KBM-7 (cell line): ENCODE measurements at regions not wholly inside any gene's neighbourhood (a gene's known extent, or its start where the extent isn't known, plus 50 kb on each side); places are given as distances from the start of the nearest gene placed in this dataset.
"Not testable (repeated sequence)": the region's sequence is repeated elsewhere in the genome, so short reads cannot be mapped to it uniquely, and the experiment has no call there.

Experiments
- DNase-seq: peaks from one replicate; pipeline ENCODE4 v3.0.0-alpha.2; 2015
- in situ Hi-C: fragments of 300-500 bp; cut with MboI; formaldehyde crosslinking; loops from 2 replicates; pipeline ENCODE4 v1.14.3; 2020; ENCODE audit warnings: low sequenced_read_pairs, low pct_unique_long_range_greater_than_20kb, mixed read lengths

DNA sequence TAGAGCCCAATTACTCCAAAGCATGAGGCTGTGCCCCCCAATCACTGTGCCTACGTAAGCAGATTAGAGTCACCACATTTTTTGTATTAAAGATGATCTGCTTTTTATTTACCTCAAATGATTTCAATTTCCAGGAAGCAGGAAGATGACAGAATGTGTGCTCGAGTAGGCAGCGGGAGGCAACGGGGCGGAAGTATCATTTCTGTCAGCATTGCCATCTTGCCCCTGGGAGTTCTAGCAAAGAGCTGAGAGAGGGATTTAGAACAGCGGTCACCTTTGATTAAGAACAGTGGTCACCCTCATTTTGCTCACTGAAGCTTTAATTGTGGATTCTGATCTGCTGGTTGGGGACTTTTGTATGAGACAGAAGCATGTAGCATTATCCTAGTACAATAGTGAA lies 117.1 kb upstream of the FAM13C start:
- no peak for DNase-seq
- in situ Hi-C loops: no loop called here

DNA sequence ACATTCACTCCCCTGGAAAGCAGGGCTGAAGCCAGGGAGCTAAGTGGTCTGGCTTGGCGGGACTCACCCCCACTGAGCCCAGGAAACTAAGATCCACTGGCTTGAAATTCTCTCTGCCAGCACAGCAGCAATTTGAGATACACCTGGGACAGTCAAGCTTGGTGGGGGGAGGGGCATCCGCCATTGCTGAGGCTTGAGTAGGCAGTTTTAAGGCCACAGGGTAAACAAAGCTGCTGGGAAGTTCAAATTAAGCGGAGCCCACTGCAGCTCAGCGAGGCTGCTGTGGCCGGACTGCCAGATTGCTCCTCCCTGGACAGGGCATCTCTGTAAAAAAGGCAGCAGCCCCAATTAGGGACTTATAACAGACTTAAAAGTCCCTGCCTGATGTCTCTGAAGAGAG lies 108.2 kb upstream of the FAM13C start:
- in situ Hi-C loops: no loop called here
- no peak for DNase-seq

DNA sequence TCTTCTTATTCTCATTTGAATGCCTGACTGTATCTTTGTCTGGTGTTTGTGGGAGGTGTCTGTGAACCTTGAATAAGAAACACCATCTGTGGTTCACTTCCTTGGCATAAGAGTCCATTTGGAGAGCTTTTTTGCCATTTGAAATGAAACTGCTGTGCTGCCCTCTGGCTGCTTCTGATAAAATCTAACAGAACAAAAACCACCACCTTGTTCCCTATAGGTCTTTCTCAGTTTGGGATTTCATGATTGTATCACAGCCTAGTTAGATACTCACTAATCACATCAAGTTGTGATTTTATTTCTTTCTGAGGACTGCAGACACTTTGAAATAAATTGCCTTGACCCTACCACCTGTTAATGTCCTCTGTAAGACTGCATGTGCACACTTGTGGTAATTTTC lies 102.7 kb upstream of the FAM13C start:
- in situ Hi-C loops: no loop called here
- no peak for DNase-seq

DNA sequence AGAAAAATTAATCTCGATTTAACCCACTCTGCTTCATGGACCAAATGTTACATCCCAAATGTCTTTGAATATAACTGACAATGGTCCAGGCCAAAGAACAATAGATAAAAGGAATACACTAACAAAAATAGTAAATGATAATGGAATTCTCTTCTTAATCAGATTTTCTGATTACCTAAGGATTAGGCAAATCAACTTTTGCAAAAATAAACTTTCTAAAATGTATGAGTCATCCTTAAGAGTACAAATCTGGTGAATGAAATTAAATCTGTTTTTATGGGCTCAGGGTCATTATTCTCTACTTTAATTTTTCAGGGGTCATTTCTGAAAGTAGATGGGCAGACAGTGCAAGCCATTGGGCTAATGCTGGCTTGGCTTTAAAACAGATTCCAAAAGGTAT lies 102.1 kb upstream of the FAM13C start:
- in situ Hi-C loops: no loop called here
- DNase-seq: no peak

DNA sequence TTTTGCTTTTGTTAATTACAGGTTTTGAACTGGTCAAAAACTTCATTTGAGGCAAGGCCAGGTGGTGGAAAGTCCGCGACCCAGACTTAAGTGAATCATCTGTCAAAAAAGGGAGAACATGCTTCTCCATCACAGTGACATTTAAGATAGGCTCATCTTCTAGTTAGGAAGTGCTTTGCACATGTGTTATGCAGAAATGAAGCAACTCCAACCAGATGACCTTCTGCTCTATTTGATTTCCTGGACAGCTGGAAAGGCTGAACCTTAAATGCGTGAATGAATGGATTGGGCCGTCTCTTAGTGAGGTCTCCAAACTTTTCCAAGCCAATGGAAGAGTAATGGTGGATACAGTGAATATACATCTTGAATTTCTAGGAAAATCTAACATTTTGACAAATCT lies 101.6 kb upstream of the FAM13C start:
- in situ Hi-C loops: no loop called here
- DNase-seq: no peak

DNA sequence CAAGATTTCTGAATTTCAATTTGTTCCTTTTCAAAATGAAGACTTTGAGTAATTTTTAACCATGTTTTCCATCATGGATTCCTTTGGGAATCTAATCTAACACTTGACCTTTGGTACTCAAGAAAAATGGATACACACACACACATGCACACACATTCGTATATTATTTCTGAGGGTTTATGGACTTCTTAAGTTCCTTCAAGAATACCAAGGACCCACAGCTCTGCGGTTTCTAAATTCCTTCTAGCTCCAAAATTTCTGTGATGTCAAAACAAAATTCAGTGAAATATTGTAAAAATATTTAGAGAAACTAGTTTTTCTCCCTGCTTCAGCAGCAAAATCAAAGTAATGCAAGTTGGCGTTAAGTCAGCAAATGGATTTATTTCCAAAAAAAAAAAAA lies 98.3 kb upstream of the FAM13C start:
- DNase-seq: no peak
- in situ Hi-C loops: no loop called here

DNA sequence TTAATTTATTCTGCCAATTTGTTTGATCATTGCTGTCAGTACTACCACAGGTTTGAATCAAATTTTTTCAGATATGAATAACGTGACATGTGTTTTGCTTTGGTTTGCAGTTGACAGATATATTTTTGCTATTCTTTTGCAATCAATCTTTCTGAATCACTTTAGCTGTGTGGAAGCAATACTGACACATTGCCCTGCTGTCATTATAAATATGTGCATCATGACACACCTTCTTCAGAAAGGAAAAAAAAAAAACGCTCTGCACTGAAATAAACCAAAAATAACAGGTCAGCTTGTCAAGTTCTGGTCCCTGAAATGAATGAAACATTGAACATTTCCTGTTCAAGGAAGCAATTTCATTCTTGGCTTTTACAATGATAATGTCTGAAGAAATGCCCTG lies 93.8 kb upstream of the FAM13C start:
- in situ Hi-C loops: no loop called here
- no peak for DNase-seq

DNA sequence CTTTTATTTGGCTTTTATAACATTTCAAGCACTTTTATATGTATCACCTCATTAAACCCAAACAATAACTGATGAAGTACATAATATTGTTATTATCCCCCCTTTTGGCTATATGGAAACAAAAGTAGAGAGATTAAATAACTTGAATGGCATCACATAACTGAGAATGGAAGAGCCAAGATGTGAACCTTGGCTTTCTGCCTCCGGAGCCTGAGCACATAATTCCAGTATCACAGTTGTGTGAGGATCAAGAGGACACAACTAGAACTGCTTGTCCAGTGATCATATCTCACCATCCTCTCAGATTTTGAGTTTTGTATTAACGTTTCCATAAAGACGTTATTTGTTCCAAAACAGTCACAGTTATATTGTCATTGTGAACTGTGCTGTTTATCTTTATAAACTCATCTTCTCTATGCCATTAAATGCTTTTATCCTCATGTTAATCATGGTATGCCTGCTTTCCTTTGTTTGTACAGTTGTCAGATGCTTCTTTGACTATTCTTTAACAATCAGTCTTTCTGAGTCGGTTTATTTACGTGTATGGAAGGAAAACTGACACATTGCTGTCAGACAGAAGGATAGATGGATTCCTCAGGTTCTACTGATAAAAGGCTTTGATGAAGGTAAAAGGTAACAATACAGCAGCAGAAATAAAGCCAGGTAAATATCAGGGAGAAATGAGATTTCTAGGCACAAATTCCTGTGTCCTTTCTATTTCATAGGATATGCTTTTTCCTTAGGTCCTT lies 92.0 kb upstream of the FAM13C start:
- in situ Hi-C loops: no loop called here

DNA sequence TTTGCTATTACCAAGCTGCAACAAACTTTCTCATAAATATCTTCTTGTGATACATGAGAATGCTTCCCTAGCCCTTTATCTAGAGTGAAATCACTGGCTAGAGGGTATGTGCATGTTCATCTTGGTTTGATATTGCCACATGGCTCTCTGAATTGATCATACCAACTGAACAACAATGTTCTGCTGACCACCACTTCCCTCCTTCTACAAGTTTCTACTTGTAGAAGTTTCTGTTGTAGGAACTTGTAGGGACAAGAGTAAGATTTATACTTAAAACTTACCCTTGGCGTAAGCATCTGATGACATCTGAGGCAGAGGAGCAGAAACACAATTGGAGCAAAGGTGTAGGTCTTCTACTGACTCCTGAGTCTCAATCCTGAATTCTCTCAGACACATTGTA lies 86.3 kb upstream of the FAM13C start:
- no peak for DNase-seq
- in situ Hi-C loops: no loop called here

More for the DNA sequence above, 92.0 kb upstream of the FAM13C start:
- DNase-seq: no peak

DNA sequence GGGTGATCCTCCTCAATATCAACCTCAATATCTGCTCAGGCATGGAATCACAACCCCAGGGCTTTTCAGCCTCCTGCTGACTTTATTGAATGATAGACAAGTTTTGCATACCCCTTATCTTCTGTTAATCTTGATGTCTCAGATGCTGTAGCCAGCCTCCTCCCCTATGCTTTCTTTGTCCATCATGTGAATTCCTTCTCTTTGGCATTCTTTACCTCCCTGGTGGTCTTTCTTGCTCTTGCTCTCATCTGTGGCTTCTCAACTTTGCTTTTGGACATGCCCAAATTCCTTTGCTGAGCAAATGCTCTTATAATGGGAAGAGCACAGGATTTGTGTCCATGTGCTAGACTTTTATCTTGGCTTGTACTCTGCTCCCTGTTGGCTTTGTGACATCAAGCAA lies 73.4 kb upstream of the FAM13C start:
- no peak for DNase-seq
- in situ Hi-C loops: no loop called here

DNA sequence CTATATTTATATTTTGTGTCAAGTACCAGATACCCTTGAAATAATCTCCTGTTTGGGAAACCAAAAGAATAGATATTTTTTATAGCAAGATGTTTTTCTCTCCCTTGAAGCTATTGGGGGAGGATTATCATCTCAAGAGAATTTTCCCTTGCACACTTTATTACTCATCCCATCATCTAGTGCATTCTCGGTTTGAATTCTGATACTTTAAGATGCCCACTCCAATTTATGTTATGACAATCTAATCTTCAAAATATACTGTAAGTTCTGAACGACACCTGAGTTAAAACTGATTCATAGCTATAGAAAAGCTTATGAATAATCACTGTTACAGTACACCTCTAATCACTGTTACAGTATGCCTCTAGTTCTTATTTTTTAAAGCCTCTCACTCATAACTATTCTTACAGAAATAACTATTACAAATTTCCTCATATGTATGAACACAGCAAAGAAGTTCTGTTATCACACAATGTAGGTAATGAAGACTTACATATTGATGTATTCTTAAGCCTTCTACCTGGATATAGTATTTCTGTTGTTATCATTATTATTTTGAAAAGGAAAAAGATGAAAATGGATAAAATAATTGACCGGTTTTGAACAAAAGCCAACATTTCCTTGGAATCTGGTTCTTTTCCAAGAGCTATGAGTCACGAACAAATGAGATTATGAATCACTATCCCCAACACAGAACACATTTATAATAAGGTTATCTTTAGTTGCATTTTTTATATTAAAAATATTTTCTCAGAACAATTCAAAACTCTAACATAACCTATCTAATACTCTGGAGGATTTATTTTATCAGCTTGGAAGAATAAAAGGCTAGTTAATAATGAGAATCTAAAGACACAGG lies 72.3 kb upstream of the FAM13C start:
- no peak for DNase-seq
- in situ Hi-C loops: no loop called here

DNA sequence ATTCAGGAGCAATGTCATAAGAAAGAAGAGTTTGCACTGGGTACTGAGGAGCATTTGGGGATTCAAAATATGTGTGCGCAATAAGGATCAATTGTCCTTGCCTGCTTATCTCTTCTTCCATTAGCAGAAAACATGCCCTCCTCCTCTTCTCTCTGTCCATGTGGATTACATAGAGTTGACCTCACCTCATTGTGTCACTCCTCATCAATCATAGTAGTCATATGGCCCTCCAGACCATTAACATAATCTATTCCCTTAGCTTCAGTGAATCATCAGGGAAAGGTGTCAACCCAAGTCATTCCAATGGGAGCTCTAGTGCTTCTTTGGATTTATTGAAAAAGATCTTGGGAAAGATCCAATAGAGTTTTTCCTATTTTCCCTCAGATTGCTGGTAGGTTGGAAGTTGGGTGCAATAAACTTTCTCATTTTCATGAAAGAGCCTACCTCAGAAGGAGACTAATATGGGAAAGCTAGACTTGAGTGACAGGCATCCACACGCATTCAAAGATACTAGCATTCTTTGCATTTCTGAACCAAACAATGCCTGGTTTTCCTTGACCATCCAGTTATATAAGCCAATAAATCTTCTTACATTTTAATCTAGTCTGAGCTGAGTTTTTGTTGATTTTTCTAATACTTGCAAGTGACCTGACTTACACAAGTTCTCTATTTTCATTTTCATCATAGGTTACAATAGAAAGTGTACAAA lies 71.5 kb upstream of the FAM13C start:
- no peak for DNase-seq
- in situ Hi-C loops: no loop called here

DNA sequence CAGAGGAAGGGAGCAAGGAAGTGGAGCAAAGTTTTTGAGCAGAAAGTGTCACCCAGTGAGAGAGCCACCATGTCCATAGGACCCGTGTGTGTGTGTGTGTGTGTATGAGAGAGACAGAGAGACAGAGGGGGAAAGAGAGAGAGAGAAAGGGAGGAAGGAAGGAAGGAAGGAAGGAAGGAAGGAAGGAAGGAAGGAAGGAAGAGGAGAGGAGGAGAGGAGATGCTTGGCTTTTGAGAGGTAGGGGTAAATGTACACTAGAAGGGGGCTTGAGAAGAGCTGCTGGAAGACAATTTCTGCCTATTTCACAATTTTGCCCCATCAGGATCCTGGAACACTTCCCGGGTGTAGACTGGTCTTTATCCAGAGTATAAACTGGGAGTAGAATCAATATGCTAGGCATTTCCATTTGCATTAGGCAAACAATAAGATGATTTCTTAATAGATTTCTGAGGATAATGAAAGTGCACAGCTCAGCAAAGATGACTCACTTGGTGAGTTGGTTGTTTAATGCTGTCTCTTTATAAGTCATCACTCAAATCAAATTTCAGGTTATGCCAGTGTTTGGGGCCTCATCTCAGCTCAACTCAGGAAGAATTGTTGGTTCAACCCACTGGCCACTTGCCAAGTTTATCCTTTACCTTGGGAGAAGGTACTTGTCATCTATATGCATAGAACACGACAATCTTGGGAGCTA lies 70.0 kb upstream of the FAM13C start:
- no peak for DNase-seq
- in situ Hi-C loops: no loop called here

DNA sequence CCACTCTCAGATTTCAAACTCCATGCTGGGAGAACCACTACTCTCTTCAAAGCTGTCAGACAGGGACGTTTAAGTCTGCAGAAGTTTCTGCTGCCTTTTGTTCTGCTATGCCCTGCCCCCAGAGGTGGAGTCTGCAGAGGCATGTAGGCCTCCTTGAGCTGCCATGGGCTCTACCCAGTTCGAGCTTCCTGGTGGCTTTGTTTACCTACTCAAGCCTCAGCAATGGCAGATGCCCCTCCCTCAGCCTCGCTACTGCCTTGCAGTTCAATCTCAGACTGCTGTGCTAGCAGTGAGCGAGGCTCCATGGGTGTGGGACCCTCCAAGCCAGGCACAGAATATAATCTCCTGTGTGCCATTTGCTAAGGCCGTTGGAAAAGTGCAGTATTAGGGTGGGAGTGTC lies 51.4 kb upstream of the FAM13C start:
- DNase-seq, in situ Hi-C loops: not testable (repeated sequence)
